Stimulated activated CD4-positive, alpha-beta T cell treated with anti-CD3 and anti-CD28 coated beads, Interleukin-12 subunit alpha, Interleukin-12 subunit beta, amount 100 ng/mL, for 4 hours (primary cell): ENCODE measurements at regions not wholly inside any gene's neighbourhood (a gene's known extent, or its start where the extent isn't known, plus 50 kb on each side); places are given as distances from the start of the nearest gene placed in this dataset.
"Not testable (repeated sequence)": the region's sequence is repeated elsewhere in the genome, so short reads cannot be mapped to it uniquely, and the experiment has no call there.

Source experiments
- DNase-seq: peaks from one replicate; pipeline ENCODE4 v3.0.0-alpha.2; 2020

- DNase-seq: no peak
Observed at GRCh38 chr11:82043316-82043715, 690.3 kb downstream of the FAM181B start.

GRCh38 chr11:82041764-82042163, 691.9 kb downstream of the FAM181B start:
- no peak for DNase-seq

GRCh38 chr11:82038154-82038553, 695.5 kb downstream of the FAM181B start:
- no peak for DNase-seq

- DNase-seq: no peak
Observed at GRCh38 chr11:82034527-82034926, 699.1 kb downstream of the FAM181B start.

GRCh38 chr11:82027335-82027734, 706.3 kb downstream of the FAM181B start:
- not testable (repeated sequence) for DNase-seq

- no peak for DNase-seq
Observed at GRCh38 chr11:82024760-82025159, 708.9 kb downstream of the FAM181B start.

GRCh38 chr11:82012276-82012675, 721.4 kb downstream of the FAM181B start:
- no peak for DNase-seq

- DNase-seq: no peak
Observed at GRCh38 chr11:82009133-82009532, 724.5 kb downstream of the FAM181B start.

GRCh38 chr11:82007521-82007920, 726.1 kb downstream of the FAM181B start:
- DNase-seq: no peak

- DNase-seq: no peak
Observed at GRCh38 chr11:82004537-82005213, 729.0 kb downstream of the FAM181B start.

GRCh38 chr11:82003671-82004515, 729.8 kb downstream of the FAM181B start:
- no peak for DNase-seq

GRCh38 chr11:82003024-82003423, 730.6 kb downstream of the FAM181B start:
- no peak for DNase-seq

- no peak for DNase-seq
Observed at GRCh38 chr11:81995889-81996288, 737.8 kb downstream of the FAM181B start.

GRCh38 chr11:81993755-81994154, 739.9 kb downstream of the FAM181B start:
- no peak for DNase-seq

GRCh38 chr11:81990659-81991443, 742.8 kb downstream of the FAM181B start:
- no peak for DNase-seq

GRCh38 chr11:81989093-81989492, 744.6 kb downstream of the FAM181B start:
- DNase-seq: no peak

GRCh38 chr11:81987829-81988472, 745.7 kb downstream of the FAM181B start:
- no peak for DNase-seq

GRCh38 chr11:81986556-81987161, 747.0 kb downstream of the FAM181B start:
- no peak for DNase-seq

- DNase-seq: no peak
Observed at GRCh38 chr11:81979448-81979847, 754.2 kb downstream of the FAM181B start.

GRCh38 chr11:81975261-81975900, 758.3 kb downstream of the FAM181B start:
- DNase-seq: no peak

GRCh38 chr11:81970886-81971285, 762.8 kb downstream of the FAM181B start:
- no peak for DNase-seq

GRCh38 chr11:81967242-81967641, 766.4 kb downstream of the FAM181B start:
- no peak for DNase-seq
